NB4 (cell line): ENCODE measurements at regions not wholly inside any gene's neighbourhood (a gene's known extent, or its start where the extent isn't known, plus 50 kb on each side); places are given as distances from the start of the nearest gene placed in this dataset.

Experiments used
- MAX ChIP-seq: IDR thresholded peaks from 2 replicates; pipeline ENCODE4 v1.6.1; 2011; ENCODE audit warnings: low read depth, low read length
- POLR2A ChIP-seq: IDR thresholded peaks from 2 replicates; pipeline ENCODE4 v1.6.1; 2011; ENCODE audit warnings: mild to moderate bottlenecking; ENCODE audit not compliant: insufficient read length; ENCODE audit errors: extremely low read depth
- TF ChIP-seq, protein P1 (sequence below): IDR thresholded peaks from one replicate; pipeline ENCODE4 v1.5.1; 2012; ENCODE audit warnings: low read depth, low read length

- TF ChIP-seq, protein P1, sequence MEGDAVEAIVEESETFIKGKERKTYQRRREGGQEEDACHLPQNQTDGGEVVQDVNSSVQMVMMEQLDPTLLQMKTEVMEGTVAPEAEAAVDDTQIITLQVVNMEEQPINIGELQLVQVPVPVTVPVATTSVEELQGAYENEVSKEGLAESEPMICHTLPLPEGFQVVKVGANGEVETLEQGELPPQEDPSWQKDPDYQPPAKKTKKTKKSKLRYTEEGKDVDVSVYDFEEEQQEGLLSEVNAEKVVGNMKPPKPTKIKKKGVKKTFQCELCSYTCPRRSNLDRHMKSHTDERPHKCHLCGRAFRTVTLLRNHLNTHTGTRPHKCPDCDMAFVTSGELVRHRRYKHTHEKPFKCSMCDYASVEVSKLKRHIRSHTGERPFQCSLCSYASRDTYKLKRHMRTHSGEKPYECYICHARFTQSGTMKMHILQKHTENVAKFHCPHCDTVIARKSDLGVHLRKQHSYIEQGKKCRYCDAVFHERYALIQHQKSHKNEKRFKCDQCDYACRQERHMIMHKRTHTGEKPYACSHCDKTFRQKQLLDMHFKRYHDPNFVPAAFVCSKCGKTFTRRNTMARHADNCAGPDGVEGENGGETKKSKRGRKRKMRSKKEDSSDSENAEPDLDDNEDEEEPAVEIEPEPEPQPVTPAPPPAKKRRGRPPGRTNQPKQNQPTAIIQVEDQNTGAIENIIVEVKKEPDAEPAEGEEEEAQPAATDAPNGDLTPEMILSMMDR: no peak
- TF ChIP-seq POLR2A (no peak), MAX (no peak)
Observed at GRCh38 chr7:118771672-118772071, 547.2 kb downstream of the ANKRD7 start.
